GM12864 (cell line): ENCODE measurements at regions not wholly inside any gene's neighbourhood (a gene's known extent, or its start where the extent isn't known, plus 50 kb on each side); places are given as distances from the start of the nearest gene placed in this dataset.

ENCODE experiments used
- DNase-seq: peaks from one replicate; pipeline ENCODE4 v3.0.0-alpha.2; 2011; ENCODE audit warnings: low read depth
- H3K4me3 ChIP-seq: 2 replicates; pipeline ENCODE4 v1.5.1; 2011; ENCODE audit warnings: mild to moderate bottlenecking, low read depth, low read length, control low read depth
- CTCF ChIP-seq: IDR thresholded peaks from 2 replicates; pipeline ENCODE4 v1.5.1; 2011; ENCODE audit warnings: low read depth, mild to moderate bottlenecking, moderate library complexity, low read length, control low read depth, inconsistent platforms; ENCODE audit errors: missing control alignments

- H3K4me3 ChIP-seq = no peak overlapping the region
- no peak for TF ChIP-seq CTCF
- no peak for DNase-seq
Observed at GRCh38 chr4:157885811-157886210, 287.0 kb downstream of the GASK1B start.

GRCh38 chr4:157882901-157883300, 289.9 kb downstream of the GASK1B start:
- no peak for TF ChIP-seq CTCF
- H3K4me3 ChIP-seq = no peak overlapping the region
- DNase-seq = no peak

GRCh38 chr4:157880761-157881160, 292.1 kb downstream of the GASK1B start:
- TF ChIP-seq CTCF = no peak
- no peak overlapping the region for H3K4me3 ChIP-seq
- no peak for DNase-seq

GRCh38 chr4:157854819-157855218, 318.0 kb downstream of the GASK1B start:
- no peak for TF ChIP-seq CTCF
- DNase-seq = no peak
- no peak overlapping the region for H3K4me3 ChIP-seq

GRCh38 chr4:157840648-157841047, 332.2 kb downstream of the GASK1B start:
- no peak for TF ChIP-seq CTCF

GRCh38 chr4:157840034-157840433, 332.8 kb downstream of the GASK1B start:
- no peak for TF ChIP-seq CTCF
- no peak overlapping the region for H3K4me3 ChIP-seq
- no peak for DNase-seq

More at GRCh38 chr4:157840648-157841047, 332.2 kb downstream of the GASK1B start:
- no peak for DNase-seq
- H3K4me3 ChIP-seq = no peak overlapping the region

GRCh38 chr4:157838366-157838765, 334.5 kb downstream of the GASK1B start:
- H3K4me3 ChIP-seq = no peak overlapping the region
- DNase-seq = no peak
- TF ChIP-seq CTCF = no peak
